ENCODE measurements at regions not wholly inside any gene's neighbourhood (a gene's known extent, or its start where the extent isn't known, plus 50 kb on each side); places are given as distances from the start of the nearest gene placed in this dataset.
"Not testable (repeated sequence)": the region's sequence is repeated elsewhere in the genome, so short reads cannot be mapped to it uniquely, and the experiment has no call there.

- DNase-seq, result no peak
Observed at GRCh38 chr1:230555814-230556213, 86.5 kb upstream of the COG2 start.

- no peak for DNase-seq
Observed at GRCh38 chr1:230552880-230553279, 89.4 kb upstream of the COG2 start.

GRCh38 chr1:230550945-230551344 lies 91.3 kb upstream of the COG2 start:
- not testable (repeated sequence) for DNase-seq

- no peak for DNase-seq
Observed at GRCh38 chr1:230550428-230550827, 91.9 kb upstream of the COG2 start.

- DNase-seq, result no peak
Observed at GRCh38 chr1:230549625-230550024, 92.7 kb upstream of the COG2 start.

- no peak for DNase-seq
Observed at GRCh38 chr1:230548997-230549396, 93.3 kb upstream of the COG2 start.

GRCh38 chr1:230548357-230548756 lies 93.9 kb upstream of the COG2 start:
- DNase-seq, result no peak

- no peak for DNase-seq
Observed at GRCh38 chr1:230545181-230545580, 97.1 kb upstream of the COG2 start.

GRCh38 chr1:230544758-230545157 lies 97.5 kb upstream of the COG2 start:
- DNase-seq, result no peak

- DNase-seq, result no peak
Observed at GRCh38 chr1:230543085-230543484, 99.2 kb upstream of the COG2 start.

GRCh38 chr1:230542681-230543080 lies 99.6 kb upstream of the COG2 start:
- DNase-seq, result no peak

GRCh38 chr1:230542054-230542453 lies 100.2 kb upstream of the COG2 start:
- DNase-seq, result peak; percentile 40

- no peak for DNase-seq
Observed at GRCh38 chr1:230541306-230541705, 101.0 kb upstream of the COG2 start.

GRCh38 chr1:230540421-230541155 lies 101.7 kb upstream of the COG2 start:
- no peak for DNase-seq

- DNase-seq, result no peak
Observed at GRCh38 chr1:230537456-230537855, 104.8 kb upstream of the COG2 start.

- DNase-seq, result no peak
Observed at GRCh38 chr1:230536641-230537155, 105.6 kb upstream of the COG2 start.

- no peak for DNase-seq
Observed at GRCh38 chr1:230534224-230534623, 108.1 kb upstream of the COG2 start.

- DNase-seq, result no peak
Observed at GRCh38 chr1:230531103-230531502, 105.0 kb upstream of the PGBD5 start.

GRCh38 chr1:230519246-230519645 lies 93.1 kb upstream of the PGBD5 start:
- DNase-seq, result no peak

GRCh38 chr1:230518511-230518910 lies 92.4 kb upstream of the PGBD5 start:
- no peak for DNase-seq

GRCh38 chr1:230517786-230518185 lies 91.7 kb upstream of the PGBD5 start:
- no peak for DNase-seq

- DNase-seq, result no peak
Observed at GRCh38 chr1:230517326-230517725, 91.2 kb upstream of the PGBD5 start.

- DNase-seq, result no peak
Observed at GRCh38 chr1:230516889-230517288, 90.8 kb upstream of the PGBD5 start.

GRCh38 chr1:230515451-230516145 lies 89.5 kb upstream of the PGBD5 start:
- DNase-seq, result no peak
